Hepatocyte (in vitro differentiated cells): ENCODE measurements at regions not wholly inside any gene's neighbourhood (a gene's known extent, or its start where the extent isn't known, plus 50 kb on each side); places are given as distances from the start of the nearest gene placed in this dataset.

Experiments used
- DNase-seq: peaks from one replicate; pipeline ENCODE4 v3.0.0-alpha.2; 2016; ENCODE audit warnings: low spot score
- H2AFZ ChIP-seq: fragments of 200-600 bp; sonication (generic); 2 replicates; pipeline ENCODE4 v1.6.0; 2016; ENCODE audit warnings: antibody characterized with exemption, mild to moderate bottlenecking
- H3K27ac ChIP-seq: fragments of 200-600 bp; sonication (generic); 2 replicates; pipeline ENCODE4 v1.5.1; 2016; ENCODE audit warnings: mild to moderate bottlenecking
- H3K27me3 ChIP-seq: fragments of 200-600 bp; sonication (generic); 2 replicates; pipeline ENCODE4 v1.6.1; 2016
- H3K36me3 ChIP-seq: fragments of 200-600 bp; sonication (generic); replicated peaks from 2 replicates; pipeline ENCODE4 v1.5.1; 2016; ENCODE audit warnings: low read depth; ENCODE audit not compliant: insufficient read depth
- H3K4me1 ChIP-seq: fragments of 200-600 bp; sonication (generic); 2 replicates; pipeline ENCODE4 v1.5.1; 2016; ENCODE audit warnings: mild to moderate bottlenecking, moderate library complexity; ENCODE audit not compliant: insufficient read depth
- H3K4me2 ChIP-seq: fragments of 200-600 bp; sonication (generic); 2 replicates; pipeline ENCODE4 v1.6.0; 2016
- H3K4me3 ChIP-seq: fragments of 200-600 bp; sonication (generic); 2 replicates; pipeline ENCODE4 v1.5.1; 2016; ENCODE audit warnings: mild to moderate bottlenecking
- H3K79me2 ChIP-seq: fragments of 200-600 bp; sonication (generic); 2 replicates; pipeline ENCODE4 v1.6.0; 2017; ENCODE audit warnings: mild to moderate bottlenecking
- H3K9me2 ChIP-seq: fragments of 200-600 bp; sonication (generic); replicated peaks from 2 replicates; pipeline ENCODE4 v1.6.0; 2017; ENCODE audit warnings: mild to moderate bottlenecking; ENCODE audit not compliant: insufficient read depth
- H3K9me3 ChIP-seq: fragments of 200-600 bp; sonication (generic); 2 replicates; pipeline ENCODE4 v1.5.1; 2016; ENCODE audit warnings: low read depth, mild to moderate bottlenecking
- H4K20me1 ChIP-seq: fragments of 200-600 bp; sonication (generic); 2 replicates; pipeline ENCODE4 v1.6.0; 2016; ENCODE audit warnings: mild to moderate bottlenecking; ENCODE audit not compliant: insufficient read depth, poor library complexity, severe bottlenecking
- CTCF ChIP-seq: fragments of 200-600 bp; sonication (generic); IDR thresholded peaks from 2 replicates; pipeline ENCODE4 v1.5.1; 2016; ENCODE audit warnings: antibody characterized with exemption, mild to moderate bottlenecking; ENCODE audit not compliant: poor library complexity
- EZH2 ChIP-seq: fragments of 200-600 bp; sonication (generic); IDR thresholded peaks from 2 replicates; pipeline ENCODE4 v1.6.1; 2016; ENCODE audit warnings: antibody characterized with exemption, mild to moderate bottlenecking, borderline replicate concordance
- EZH2phosphoT487 ChIP-seq: fragments of 200-600 bp; sonication (generic); IDR thresholded peaks from one replicate; pipeline ENCODE4 v1.6.1; 2018; ENCODE audit warnings: antibody characterized with exemption, mild to moderate bottlenecking, low read depth, moderate library complexity; ENCODE audit not compliant: unreplicated experiment, severe bottlenecking
- WGBS: methylation state at CpG from one replicate; pipeline ENCODE4 v1.1.6; 2016; ENCODE audit warnings: low lambda C conversion rate; ENCODE audit errors: missing lambda C conversion rate; 5-methylcytosine and 5-hydroxymethylcytosine counted together

- DNase-seq = no peak
- H3K79me2 ChIP-seq = no peaks in the 10 kb centered on the region
- no peaks in the 10 kb centered on the region for H3K9me3 ChIP-seq
- no peak overlapping the region for H2AFZ ChIP-seq
- H3K4me3 ChIP-seq = no peak overlapping the region
- TF ChIP-seq CTCF (no peak), EZH2 (no peak), EZH2phosphoT487 (no peak)
- no peaks in the 10 kb centered on the region for H4K20me1 ChIP-seq
- no peaks in the 10 kb centered on the region for H3K27me3 ChIP-seq
- no peaks in the 10 kb centered on the region for H3K4me1 ChIP-seq
- H3K27ac ChIP-seq = no peak overlapping the region
- H3K36me3 ChIP-seq = no peaks in the 10 kb centered on the region
- no peak overlapping the region for H3K4me2 ChIP-seq
- WGBS = 81% methylated on average over 1 of the region's 1 CpG
- H3K9me2 ChIP-seq = no peaks in the 10 kb centered on the region
These were observed 1438.5 kb downstream of the GRIK2 start for GRCh38 chr6:102832021-102832420.

- H3K4me1 ChIP-seq = no peaks in the 10 kb centered on the region
- no peak overlapping the region for H2AFZ ChIP-seq
- no peaks in the 10 kb centered on the region for H3K27me3 ChIP-seq
- no peaks in the 10 kb centered on the region for H3K9me2 ChIP-seq
- H3K36me3 ChIP-seq = no peaks in the 10 kb centered on the region
- no peak for DNase-seq
- no peak overlapping the region for H3K4me2 ChIP-seq
- TF ChIP-seq EZH2 (no peak), EZH2phosphoT487 (no peak), CTCF (no peak)
- H3K27ac ChIP-seq = no peak overlapping the region
- no peaks in the 10 kb centered on the region for H4K20me1 ChIP-seq
- H3K4me3 ChIP-seq = no peak overlapping the region
- WGBS = 47% methylated on average over 2 of the region's 2 CpGs
- no peaks in the 10 kb centered on the region for H3K9me3 ChIP-seq
- H3K79me2 ChIP-seq = no peaks in the 10 kb centered on the region
These were observed 1426.6 kb downstream of the GRIK2 start for GRCh38 chr6:102820098-102820497.

- no peaks in the 10 kb centered on the region for H3K27me3 ChIP-seq
- H2AFZ ChIP-seq = no peak overlapping the region
- WGBS = 88% methylated on average over 4 of the region's 4 CpGs
- DNase-seq = no peak
- no peaks in the 10 kb centered on the region for H3K4me1 ChIP-seq
- H3K27ac ChIP-seq = no peak overlapping the region
- no peaks in the 10 kb centered on the region for H4K20me1 ChIP-seq
- H3K36me3 ChIP-seq = no peaks in the 10 kb centered on the region
- TF ChIP-seq EZH2phosphoT487 = no peak
- no peak for TF ChIP-seq CTCF
- TF ChIP-seq EZH2 = no peak
- no peaks in the 10 kb centered on the region for H3K9me2 ChIP-seq
- H3K9me3 ChIP-seq = no peaks in the 10 kb centered on the region
- H3K4me2 ChIP-seq = no peak overlapping the region
- no peak overlapping the region for H3K4me3 ChIP-seq
- H3K79me2 ChIP-seq = no peaks in the 10 kb centered on the region
These were observed 1421.7 kb downstream of the GRIK2 start for GRCh38 chr6:102815207-102815606.
